Skeletal muscle cell (primary cell): ENCODE measurements at regions not wholly inside any gene's neighbourhood (a gene's known extent, or its start where the extent isn't known, plus 50 kb on each side); places are given as distances from the start of the nearest gene placed in this dataset.

Experiments used
- DNase-seq: peaks from one replicate; pipeline ENCODE4 v3.0.0-alpha.2; 2010; ENCODE audit warnings: low read depth
- H3K4me3 ChIP-seq: 2 replicates; pipeline ENCODE4 v1.5.1; 2011; ENCODE audit warnings: low read depth, mild to moderate bottlenecking, control low read depth, low read length, moderate library complexity

DNA sequence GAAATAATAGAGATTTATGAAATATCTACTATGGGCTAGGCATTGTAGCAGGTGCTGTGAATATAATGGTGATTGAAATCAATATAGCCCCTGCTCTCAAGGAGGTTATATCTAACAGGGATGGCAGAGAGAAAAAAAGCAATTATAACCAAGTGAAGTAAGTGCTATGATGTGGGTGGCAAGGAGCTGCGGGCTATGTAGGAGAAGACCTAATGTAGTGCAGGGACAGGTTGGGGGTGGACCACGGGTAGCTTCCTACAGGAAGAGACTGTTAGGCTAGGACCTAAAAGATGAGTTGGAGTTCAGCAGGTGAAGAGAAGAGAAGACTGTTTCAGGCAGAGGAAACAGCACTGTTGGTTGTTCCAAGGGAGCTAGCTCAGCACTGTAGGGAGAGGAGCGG lies 311.0 kb downstream of the KCNRG start:
- H3K4me3 ChIP-seq: no peak overlapping the region
- DNase-seq: no peak

DNA sequence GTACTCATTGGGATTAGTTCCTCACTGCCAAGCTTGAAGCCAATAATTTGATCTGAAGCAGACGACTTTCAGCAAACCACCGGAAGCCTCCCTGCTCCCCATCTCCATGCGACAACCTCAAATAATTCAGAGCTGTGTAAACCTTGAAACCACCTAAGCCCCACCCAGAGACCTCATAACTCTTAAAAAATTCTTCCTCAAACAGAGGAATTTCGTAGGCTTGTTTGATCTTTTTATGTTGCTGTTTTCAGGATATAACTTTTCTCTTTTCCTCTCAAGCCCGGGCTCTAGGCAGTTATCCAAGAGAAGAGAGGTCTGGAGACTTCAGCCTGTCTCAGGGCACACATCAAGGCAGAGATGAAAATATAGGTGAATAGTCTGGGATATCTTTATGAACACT lies 311.6 kb downstream of the KCNRG start:
- DNase-seq: no peak
- H3K4me3 ChIP-seq: no peak overlapping the region

DNA sequence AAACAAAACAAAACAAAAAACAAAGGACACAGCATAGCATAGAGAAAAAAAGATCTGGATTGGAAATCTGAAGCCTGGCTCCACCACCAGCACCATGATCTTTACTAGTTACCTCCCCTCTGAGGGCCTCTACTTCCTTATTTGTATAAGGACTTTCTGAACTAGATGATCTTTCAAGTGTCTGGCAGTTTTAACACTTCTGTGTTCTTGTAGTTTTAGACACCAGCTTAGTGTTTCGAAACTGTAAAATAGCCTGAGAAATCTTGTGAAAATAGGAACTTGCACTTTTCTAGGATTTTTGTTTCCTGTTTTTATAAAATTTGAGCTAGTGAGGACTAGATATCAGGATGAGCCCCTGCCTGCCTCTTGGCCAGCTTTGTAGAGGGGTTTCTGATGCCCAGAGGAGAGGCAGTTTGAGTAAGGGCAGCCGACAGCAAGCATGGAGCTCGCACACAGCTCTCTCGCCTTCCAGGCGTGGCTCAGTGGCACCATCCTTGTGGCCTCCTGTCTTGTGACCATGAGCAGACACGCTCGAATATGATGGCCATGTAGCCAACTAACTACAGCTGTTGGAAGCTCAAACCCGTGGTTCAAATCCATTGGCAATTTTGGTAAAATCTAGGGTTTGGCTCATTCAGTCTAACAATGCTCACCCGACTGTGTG lies 319.0 kb downstream of the KCNRG start:
- no peak for DNase-seq
- no peak overlapping the region for H3K4me3 ChIP-seq

DNA sequence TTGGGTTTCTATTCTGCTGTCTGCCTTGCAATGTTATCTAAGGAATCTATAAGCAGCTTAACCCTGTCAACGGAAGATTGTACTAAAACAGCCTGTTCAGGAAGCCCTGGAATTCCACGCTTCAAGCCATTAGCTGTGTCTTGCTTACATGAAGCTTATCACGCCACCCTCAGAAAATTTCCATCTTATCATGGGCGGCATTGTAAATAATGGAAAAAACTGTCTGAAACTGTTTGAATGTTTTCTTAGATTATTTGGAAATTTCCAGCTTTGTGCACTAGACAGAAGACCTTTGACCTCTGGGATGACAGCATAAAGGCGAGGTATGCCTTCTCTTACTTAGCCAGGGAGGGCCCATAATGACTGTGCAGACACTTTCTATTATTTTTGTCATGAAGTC lies 319.7 kb downstream of the KCNRG start:
- no peak for DNase-seq
- H3K4me3 ChIP-seq: no peak overlapping the region

DNA sequence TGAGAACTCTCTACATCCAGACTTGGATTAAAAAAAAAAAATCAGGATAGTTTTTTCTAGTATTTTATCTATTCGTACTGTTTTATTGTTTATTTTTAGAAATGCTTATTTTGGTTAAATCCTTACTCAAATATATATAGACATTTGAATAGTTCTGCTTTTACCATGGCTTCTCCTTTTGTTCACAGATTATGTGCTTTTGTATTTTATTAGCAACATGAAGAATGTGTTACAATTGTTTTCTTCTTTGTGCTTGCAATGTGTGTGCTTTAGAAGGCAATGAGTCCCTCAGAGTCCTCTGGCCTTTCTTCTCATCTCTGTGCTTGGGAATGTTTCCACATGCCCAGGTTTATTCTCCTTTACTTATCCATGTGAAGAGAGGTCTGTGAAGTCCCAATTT lies 324.0 kb downstream of the KCNRG start:
- H3K4me3 ChIP-seq: no peak overlapping the region
- no peak for DNase-seq

DNA sequence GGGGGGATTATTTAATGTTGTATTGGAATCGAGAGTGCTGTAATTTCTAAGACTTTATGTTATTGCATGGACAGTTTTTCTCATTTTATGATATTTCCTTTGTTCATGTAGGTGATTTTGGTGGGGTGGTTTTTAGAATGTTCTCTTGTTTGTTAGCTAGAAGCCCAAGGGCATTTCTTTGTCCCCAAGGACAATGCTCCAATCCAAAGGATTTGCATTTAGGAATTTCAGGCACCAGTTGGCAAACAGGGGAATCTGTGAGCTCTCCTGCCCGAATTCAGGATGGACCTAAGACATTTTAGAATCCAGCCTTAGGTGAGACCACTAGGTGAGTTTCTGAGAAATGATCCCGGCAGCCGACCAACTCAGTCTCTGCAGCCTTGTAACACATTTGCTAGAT lies 324.9 kb downstream of the KCNRG start:
- no peak for DNase-seq
- no peak overlapping the region for H3K4me3 ChIP-seq

DNA sequence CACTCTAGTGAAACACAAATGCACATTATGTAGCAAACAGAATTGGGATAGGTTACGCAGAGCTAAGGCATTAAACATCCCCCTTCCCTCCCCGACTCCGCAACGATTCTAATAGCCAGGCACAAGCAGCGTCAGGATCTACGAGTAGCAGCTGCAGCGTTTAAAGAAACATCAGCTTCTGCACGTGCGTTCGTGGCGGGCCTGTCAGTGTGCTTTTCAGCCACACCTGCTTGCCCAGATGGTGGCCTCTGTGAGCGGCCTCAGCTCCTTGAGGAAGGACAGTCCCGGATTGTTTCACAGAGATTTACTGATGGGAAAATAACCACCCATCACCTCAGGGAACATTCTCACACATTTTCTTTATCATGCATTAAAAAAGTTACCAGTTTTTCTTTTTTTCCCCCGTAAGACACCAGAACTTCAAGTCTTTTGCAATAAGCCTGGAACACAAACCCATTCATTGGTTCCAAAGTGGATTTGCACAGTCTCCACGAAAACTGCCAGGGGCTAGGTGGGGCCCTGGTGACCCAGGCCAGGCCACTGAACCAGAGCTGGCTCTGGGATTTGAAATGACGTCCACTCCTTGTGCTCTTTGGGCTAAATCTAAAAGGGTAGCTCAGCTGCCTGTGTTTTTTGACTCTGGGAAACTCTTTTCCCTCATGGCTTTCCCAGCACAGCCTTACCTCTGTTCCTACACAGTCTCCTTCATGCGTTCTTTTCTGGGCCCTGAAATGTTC lies 325.5 kb downstream of the KCNRG start:
- H3K4me3 ChIP-seq: no peak overlapping the region
- no peak for DNase-seq

DNA sequence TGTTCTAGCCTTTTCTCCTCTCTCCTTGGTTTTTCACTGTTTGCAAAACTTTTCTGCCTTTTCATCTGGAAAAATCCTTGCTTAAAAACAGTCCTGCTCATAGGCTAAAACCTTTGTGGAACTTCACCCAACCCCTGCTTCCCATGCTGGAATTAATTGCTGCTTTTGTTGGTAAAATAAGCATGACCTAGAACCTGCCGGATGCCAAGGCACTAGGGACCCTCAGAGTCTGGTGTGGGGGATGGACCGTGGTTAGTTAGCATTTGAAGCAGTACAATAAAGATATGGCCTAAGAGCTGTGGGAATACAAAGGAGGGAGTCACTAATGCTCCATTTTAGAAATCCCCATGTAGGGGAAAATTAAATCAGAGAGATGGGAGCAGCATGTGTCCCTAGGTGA lies 326.3 kb downstream of the KCNRG start:
- no peak for DNase-seq
- no peak overlapping the region for H3K4me3 ChIP-seq

DNA sequence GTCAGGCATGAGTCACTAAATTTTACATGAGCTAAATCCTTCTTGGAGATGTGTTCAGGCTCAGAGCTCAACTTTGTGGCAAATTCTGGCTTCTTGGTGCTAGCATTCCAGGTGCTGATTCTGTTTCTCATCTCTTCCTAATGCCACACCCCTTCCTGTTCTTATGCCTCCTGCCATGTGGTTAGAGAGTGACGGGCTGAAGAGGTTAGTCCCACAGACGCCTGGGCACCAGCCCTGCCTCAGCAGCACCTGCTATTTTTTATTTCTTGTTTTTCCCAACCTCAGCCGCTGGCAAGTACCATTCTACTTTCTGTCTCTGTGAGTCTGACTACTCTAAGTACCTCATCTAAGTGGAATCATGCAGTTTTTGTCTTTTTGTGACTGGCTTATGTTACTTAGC lies 329.5 kb downstream of the KCNRG start:
- no peak overlapping the region for H3K4me3 ChIP-seq
- no peak for DNase-seq

DNA sequence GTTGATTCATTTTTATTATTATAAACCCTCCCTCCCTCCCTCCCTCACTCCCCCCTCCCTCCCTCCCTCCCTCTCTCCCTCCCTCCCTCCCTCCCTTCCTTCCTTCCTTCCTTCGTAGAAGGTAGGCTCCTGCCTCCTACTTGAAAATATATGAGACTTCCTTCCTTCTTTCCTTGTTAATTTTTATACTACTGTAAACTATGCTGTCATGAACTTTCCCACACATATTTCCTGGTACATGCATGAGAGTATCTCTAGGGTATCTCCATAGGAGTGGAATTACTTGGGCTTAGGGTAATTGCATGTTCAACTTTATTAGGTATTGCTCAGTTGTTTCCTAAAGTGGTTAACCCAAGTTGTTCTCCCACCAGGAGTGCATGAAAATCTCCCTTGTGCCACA lies 330.6 kb downstream of the KCNRG start:
- H3K4me3 ChIP-seq: no peak overlapping the region
- no peak for DNase-seq

DNA sequence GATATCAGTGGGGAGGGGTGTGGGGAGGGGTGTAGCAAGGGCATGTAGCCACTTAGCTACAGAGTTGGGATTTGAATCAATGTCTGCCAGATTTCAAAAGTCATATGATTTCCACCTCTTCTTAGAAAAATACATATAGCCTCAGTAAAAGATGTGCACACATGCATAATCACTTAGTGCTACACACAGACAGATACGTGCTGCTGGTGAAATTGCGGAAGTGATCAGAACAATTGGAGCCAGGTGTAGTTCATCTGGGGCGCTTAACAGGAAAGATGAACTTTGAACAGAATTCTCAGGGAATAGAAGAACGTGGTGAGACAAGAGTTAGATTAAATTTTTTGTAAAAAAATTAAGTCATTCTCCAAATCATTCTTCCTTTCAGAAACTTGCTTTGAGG lies 333.1 kb downstream of the KCNRG start:
- no peak overlapping the region for H3K4me3 ChIP-seq
- no peak for DNase-seq

DNA sequence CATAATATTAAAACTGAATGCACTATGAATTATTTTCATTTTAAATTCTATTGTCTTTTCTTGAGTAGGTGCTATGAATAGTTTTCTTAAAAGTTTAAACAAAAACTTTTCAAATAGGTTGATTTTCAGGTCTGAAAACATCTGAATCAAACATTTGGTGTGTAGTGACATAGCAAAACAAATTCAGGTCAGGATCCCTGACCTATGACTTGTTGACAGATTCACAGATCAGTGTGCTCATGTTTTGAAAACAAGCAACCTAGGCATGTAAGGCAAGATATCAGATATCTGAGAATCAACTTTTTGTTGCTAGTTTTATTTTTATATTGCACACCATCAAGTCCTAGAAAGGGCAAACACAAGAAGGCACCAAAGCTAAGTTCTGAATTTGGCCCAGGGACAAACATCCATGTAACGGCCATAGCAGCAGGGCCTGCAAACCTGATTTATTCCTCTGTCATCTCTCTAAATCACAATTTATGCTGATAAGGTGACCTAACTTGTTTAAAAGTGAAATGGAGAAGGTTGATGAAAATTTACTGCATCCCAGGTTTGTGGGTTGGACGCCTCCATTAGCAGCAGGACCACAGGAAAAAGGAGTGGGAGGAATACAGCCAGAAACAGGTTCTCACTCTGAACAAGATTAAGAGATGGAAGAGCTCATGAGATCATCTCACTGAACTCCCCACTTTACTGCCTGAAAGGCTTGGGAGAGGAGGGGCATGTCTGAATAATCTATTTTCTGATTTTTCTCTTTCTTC lies 337.7 kb downstream of the KCNRG start:
- H3K4me3 ChIP-seq: no peak overlapping the region
- DNase-seq: no peak

DNA sequence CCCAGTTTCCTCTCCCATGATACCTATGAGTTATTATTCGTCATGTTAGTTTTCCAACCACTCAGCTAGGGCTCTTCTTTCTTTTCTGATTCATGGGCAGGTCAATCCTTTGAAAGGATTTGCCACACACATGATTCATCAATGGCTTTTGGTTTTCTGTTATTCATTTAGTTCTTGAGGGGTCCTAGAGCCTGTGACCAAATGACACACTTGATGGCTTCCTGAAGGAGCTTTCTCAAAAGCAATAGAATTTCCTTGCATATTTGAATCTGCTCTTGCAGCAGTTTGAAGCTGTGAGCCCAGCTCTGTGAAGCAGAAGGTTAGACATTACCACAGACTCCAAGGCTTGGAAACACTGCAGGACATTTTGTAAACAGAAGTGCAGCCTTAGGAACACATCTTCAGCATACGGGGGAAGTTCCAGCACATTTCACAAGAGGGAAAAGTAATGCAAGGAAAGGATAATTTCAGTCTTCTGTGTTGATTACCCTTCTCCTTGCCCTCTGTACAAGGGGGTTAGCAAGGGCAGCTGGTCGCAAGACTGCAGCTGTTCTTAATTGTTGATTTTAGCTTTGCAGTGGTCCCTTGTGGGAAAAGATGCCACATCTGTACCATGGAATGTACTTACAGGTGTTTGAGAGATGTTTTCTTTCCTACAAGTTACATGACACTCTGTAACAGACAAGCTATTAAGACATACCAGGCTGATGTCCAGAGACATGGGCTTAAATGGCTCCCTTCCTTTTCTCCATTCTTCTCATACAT lies 338.6 kb downstream of the KCNRG start:
- DNase-seq: peak; percentile 39
- H3K4me3 ChIP-seq: no peak overlapping the region

DNA sequence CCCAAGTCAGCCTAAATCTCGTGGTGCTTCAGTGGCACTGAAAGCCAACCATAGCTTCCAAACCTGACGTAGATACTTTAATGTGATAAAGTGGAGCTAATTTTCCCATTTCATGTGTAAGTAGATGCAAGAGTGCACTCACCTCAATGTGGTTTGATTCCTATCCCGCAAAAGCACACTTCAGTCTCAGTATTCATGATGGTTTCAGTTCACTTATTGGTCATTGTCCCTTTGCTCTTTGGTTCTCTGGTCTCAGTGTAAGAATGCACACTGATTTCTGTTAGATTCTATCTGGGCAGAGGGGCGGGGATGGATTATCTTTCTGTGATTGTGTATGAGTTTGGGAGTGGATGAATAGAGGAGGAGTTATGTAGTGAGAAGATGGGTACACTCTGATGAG lies 340.6 kb downstream of the KCNRG start:
- DNase-seq: no peak
- no peak overlapping the region for H3K4me3 ChIP-seq

DNA sequence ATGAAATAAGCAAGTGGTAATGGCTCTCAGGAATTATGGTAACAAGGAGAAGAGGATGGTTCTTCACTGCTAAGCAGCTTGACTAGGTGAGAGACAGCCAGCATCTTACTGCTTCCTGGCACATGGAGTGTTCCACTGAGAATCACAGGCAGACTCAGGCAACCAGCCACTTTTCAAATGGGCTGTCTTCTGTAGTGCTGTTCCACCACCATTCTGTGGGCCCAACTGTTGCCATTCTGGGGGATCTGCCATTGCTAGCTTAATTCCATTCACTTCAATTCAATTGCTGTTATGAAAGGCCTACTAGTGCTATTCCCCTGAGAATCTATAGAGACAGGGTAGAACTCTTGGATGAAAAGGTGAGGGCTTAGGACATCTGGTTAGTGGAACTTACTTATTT lies 341.9 kb downstream of the KCNRG start:
- no peak overlapping the region for H3K4me3 ChIP-seq
- no peak for DNase-seq

DNA sequence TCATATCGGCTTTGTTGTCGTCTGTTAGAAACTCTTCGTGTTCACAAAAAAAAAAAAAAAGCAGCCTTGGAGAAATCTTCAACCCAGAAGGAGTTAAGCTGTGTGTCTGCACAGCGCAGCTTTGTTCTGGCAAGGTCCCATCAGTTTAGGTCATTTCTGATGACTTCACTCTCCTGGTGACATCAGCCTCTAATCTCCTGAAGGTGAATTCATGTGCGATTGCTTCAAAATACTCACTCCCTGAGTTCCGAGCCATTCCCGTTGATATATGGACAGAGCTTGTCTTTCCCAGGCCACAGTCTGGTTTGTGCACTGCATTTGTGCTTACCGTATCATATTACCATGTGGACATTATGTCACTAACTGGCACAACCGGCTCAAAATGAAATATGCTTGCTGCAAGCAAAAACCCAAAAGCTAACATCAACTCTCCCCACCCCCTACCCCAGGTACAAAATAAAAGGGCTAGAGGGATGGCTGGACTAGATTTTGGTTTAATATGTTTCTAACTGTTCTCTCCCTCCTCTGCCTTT lies 342.4 kb downstream of the KCNRG start:
- no peak overlapping the region for H3K4me3 ChIP-seq
- DNase-seq: peak; percentile 80

DNA sequence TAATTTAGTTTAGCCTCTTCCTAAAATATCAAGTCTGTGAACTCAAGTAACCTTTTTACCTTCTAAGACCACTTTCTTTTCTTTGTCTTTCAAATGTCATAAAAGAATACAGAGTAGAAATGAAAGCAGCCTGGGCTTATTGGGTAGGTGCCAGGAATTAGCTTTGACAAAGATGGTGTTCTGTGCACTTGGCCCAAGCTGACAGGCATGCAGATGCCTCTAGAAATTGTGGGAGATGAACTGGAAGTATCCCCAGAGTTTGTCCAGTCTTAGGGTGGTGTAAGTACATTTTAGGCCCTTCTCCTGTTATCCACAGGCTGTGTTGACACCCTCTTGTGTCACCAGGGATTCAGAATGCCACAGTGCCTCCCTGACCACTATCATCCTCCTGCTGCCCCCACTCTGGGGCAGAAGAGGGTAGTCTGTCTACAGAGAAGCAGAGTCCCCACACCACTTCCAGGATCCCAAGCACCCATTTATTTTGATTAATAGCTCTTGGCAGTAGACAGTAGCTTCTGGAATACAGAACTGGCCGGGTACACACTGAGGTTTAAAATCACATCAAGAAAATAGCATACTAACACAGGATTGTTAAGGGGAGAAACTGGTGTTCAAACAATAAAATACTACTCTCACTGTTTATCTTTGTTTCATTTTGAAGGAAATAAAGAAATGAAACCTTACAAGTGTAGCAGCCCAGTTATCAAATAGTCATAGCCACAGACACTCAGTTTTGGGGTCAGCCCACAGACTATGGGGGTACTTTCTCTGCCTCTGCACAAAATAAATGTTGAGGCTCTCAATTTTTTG lies 343.2 kb downstream of the KCNRG start:
- DNase-seq: no peak

DNA sequence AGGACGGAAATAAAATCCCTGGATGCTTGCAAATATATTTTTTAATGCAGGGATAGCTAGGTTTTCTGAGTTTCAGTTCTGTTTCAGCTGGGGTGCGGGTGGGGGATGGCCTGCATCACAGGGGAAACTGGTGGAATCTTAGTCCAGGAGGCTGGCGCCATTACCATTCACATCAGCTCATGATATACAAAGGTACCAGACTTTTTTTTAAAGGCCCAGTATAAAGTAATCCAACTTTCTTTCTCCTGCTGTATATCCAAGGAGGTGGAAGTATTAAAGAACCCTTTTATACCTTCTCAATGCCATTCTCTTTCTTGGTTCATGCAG lies 343.8 kb downstream of the KCNRG start:
- DNase-seq: no peak
- no peak overlapping the region for H3K4me3 ChIP-seq

More for the DNA sequence above, 343.2 kb downstream of the KCNRG start:
- no peak overlapping the region for H3K4me3 ChIP-seq

DNA sequence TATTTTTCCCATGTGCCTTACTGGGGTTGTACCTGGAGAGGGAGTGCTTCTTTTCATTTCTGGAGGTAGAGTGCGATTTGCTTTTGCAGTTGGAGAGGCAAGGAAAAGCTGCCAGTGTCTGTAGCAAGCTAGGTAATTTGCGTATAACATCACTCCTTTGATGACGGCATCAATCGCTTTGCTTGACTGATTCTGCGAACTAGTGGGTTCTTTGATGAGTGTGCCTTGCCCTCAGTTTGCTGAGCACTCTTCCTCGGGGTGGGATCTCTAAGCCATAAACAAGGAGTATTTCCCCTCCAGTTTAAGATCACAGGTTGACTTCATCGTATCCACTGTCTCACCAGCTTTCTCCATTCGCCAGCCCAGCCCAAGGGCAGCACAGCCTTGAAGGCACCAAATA lies 344.5 kb downstream of the KCNRG start:
- no peak for DNase-seq
- H3K4me3 ChIP-seq: no peak overlapping the region
